Activated CD8-positive, alpha-beta memory T cell treated with anti-CD3 and anti-CD28 coated beads for 48 hours (primary cell): ENCODE measurements at regions not wholly inside any gene's neighbourhood (a gene's known extent, or its start where the extent isn't known, plus 50 kb on each side); places are given as distances from the start of the nearest gene placed in this dataset.
"Not testable (repeated sequence)": the region's sequence is repeated elsewhere in the genome, so short reads cannot be mapped to it uniquely, and the experiment has no call there.

Experiments
- DNase-seq, 3 experiments: peaks; one replicate each; pipeline ENCODE4 v3.0.0-alpha.2; 2020; ENCODE audit warnings: low read depth in 2 of 3, low spot score in 2 of 3

GRCh38 chr5:54885636-54886035 lies 99.8 kb downstream of the ESM1 start:
- no peak for DNase-seq

GRCh38 chr5:54884195-54884536 lies 101.2 kb downstream of the ESM1 start:
- DNase-seq, result no peak

GRCh38 chr5:54883374-54884194 lies 101.8 kb downstream of the ESM1 start:
- no peak for DNase-seq

- DNase-seq, result no peak
Measured at GRCh38 chr5:54882841-54883240, 102.6 kb downstream of the ESM1 start.

- DNase-seq, result no peak
Measured at GRCh38 chr5:54882101-54882500, 103.3 kb downstream of the ESM1 start.

- no peak for DNase-seq
Measured at GRCh38 chr5:54881286-54882005, 103.9 kb downstream of the ESM1 start.

- no peak for DNase-seq
Measured at GRCh38 chr5:54876976-54877375, 108.4 kb downstream of the ESM1 start.

GRCh38 chr5:54876556-54876955 lies 108.8 kb downstream of the ESM1 start:
- no peak for DNase-seq

GRCh38 chr5:54874337-54875021 lies 110.9 kb downstream of the ESM1 start:
- DNase-seq, result no peak

GRCh38 chr5:54873691-54874090 lies 111.7 kb downstream of the ESM1 start:
- DNase-seq, result no peak

- no peak for DNase-seq
Measured at GRCh38 chr5:54872810-54873209, 112.6 kb downstream of the ESM1 start.

- no peak for DNase-seq
Measured at GRCh38 chr5:54870271-54870670, 115.1 kb downstream of the ESM1 start.

- no peak for DNase-seq
Measured at GRCh38 chr5:54869691-54870090, 115.7 kb downstream of the ESM1 start.

GRCh38 chr5:54868511-54869483 lies 116.6 kb downstream of the ESM1 start:
- peak; percentile 19 to 27 (median 20) for DNase-seq

- DNase-seq, result no peak
Measured at GRCh38 chr5:54867310-54867944, 118.0 kb downstream of the ESM1 start.

GRCh38 chr5:54864911-54865515 lies 120.4 kb downstream of the ESM1 start:
- not testable (repeated sequence) for DNase-seq

GRCh38 chr5:54862036-54862435 lies 123.4 kb downstream of the ESM1 start:
- no peak for DNase-seq

- DNase-seq, result no peak
Measured at GRCh38 chr5:54861212-54861894, 124.0 kb downstream of the ESM1 start.

- no peak for DNase-seq
Measured at GRCh38 chr5:54860321-54860720, 125.1 kb downstream of the ESM1 start.
